GM18858 (cell line): ENCODE measurements at regions not wholly inside any gene's neighbourhood (a gene's known extent, or its start where the extent isn't known, plus 50 kb on each side); places are given as distances from the start of the nearest gene placed in this dataset.
"Not testable (repeated sequence)": the region's sequence is repeated elsewhere in the genome, so short reads cannot be mapped to it uniquely, and the experiment has no call there.

Experiments used
- ATAC-seq: cut with Tn5 transposase; IDR thresholded peaks from one replicate; pipeline ENCODE4 v1.9.1; 2021; ENCODE audit not compliant: unreplicated experiment

DNA sequence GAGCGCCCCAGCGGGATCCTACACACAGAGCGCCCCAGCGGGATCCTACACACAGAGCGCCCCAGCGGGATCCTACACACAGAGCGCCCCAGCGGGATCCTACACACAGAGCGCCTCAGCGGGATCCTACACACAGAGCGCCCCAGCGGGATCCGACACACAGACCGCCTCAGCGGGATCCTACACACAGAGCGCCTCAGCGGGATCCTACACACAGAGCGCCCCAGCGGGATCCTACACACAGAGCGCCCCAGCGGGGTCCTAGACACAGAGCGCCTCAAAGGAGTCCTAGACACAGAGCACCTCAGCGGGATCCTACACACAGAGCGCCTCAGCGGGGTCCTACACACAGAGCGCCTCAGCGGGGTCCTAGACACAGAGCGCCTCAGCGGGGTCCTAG lies 1352.7 kb downstream of the GATA3 start:
- ATAC-seq: not testable (repeated sequence)

DNA sequence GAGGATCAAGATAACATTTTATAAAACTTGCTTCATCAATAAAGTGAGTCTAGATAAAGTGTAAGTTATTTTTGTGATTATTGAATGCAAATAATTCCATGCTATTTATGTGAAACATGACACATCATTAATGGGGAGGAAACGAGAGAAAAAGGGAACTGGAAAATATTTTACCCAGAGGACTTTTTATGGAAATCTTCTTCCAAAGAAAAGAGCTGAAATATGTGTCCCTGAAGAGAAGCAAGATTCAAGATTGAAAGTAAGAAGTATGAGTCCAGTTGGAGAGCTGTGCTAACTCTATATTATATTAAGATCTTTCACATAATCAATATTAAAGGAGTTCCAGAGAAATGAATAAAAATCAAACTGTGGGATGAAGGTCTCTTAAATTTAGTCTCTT lies 1361.8 kb downstream of the GATA3 start:
- ATAC-seq: no peak

DNA sequence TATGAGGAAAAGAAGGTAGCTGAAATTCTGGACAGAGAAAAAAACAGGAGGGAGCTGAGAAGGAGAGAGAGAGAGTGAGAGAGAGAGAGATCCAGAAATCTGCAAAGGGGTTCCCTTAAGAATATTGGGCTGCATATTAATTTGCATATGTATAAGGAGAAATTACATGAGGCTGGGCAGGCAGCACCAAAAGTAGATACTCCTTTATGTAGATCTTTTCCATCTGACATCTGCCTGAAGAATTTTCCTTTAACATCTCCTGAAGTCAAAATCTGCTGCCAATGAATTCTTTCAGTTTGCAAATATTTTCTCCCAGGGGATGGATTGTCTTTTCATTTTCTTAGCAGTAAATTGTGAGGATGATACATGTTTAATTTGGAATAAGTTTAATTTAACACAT lies 1365.3 kb downstream of the GATA3 start:
- ATAC-seq: no peak

- no peak for ATAC-seq
These were observed 1372.7 kb downstream of the GATA3 start for GRCh38 chr10:9427209-9427608.

GRCh38 chr10:9437131-9437530 lies 1382.6 kb downstream of the GATA3 start:
- no peak for ATAC-seq

GRCh38 chr10:9443758-9444157 lies 1389.3 kb downstream of the GATA3 start:
- ATAC-seq: no peak

- ATAC-seq: no peak
These were observed 1395.0 kb downstream of the GATA3 start for GRCh38 chr10:9449530-9449929.

DNA sequence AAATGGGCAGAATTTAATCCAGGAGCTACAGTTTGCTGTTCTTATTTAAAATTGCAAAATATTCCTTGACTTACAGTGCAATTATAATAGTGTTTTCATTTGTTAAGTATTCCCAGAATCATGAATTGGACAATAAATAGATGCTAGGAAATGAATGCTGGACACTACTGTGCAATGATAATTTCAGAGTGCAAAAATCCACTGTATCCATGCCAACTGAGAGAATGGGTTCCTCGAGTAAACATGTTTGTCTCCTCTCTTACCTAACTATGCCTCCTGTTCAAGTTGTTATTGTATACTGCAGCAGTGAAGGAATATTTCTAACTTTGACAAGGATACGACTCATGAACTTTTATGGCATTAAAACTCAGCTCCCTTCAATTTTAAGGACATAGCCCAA lies 1396.3 kb downstream of the GATA3 start:
- ATAC-seq: no peak

DNA sequence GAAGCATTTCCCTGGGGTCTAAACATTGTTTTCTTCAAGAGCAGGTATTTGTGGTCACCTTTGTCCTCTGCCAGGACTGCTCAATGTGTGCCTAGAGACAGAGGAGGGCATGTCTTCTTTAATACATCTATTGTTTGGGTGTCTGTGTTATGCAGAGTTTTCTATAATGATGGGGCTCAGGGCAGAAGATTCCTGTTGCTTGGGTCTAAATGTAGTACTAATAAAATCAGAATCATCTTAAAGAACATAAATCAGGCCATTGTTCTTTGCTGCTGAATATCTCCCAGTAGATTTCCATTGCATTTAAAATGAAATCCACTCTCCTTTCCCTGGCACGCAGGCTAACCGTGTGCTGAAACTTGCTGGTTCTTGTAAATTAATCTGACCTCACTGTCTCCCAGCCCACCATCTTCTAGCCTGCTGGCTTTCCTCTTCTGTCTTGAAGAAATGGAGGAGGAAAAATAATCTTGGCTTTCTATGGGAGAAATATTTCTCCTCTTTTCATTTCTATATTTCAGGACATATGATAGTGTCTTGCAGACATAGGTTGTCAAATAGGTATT lies 1396.8 kb downstream of the GATA3 start:
- no peak for ATAC-seq

- no peak for ATAC-seq
These were observed 1397.6 kb downstream of the GATA3 start for GRCh38 chr10:9452056-9452455.

DNA sequence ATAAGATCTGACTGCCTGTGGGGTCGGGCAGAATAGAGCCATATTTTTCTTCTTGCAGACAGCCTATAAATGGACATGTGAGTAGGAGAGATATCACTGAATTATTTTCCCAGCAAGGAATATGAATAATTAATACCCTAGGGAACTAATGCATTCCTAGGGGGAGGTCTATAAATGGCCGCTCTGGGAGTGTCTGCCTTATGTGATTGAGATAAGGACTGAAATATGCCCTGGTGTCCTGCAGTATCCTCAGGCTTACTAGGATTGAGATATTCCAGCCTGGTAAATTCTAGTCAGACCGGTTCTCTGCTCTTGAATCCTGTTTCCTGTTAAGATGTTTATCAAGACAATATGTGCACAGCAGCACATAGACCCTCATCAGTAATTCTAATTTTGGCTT lies 1399.4 kb downstream of the GATA3 start:
- not testable (repeated sequence) for ATAC-seq

GRCh38 chr10:9469663-9470205 lies 1415.2 kb downstream of the GATA3 start:
- no peak for ATAC-seq

DNA sequence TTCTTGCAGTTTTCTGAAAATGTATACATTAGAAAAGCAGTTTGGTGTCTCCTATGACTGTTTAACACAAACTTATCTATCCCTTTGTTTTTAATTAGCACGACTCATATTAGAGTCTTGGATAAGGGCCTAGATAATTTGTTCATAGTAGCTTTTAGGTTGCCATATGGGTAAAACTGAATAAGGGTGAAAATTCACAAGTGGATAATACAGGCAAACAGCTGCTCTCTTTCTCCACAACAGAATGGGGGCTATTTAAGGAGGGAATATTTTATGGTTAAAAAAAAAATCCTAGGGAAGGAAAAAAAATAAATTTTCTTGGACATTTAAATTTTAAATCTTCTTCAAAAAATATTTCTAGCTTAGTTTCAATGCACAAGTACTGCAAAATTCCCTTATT lies 1416.1 kb downstream of the GATA3 start:
- ATAC-seq: no peak

DNA sequence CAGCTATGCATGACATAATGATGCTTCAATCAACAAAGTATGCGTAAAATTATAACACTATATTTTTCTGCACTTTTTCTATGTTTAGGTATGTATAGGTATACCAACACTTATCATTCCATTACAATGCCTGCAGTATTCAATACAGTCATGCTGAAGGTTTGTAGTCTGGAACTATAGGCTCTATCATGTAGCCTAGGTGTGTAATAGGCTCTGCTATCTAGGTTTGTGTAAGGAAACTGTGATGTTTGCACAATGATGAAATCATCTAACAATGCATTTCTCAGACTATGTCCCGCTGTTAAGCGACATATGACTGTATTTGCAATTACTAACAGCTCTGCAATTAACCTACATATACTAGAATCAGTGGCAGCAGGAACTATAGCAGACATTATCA lies 1447.5 kb downstream of the GATA3 start:
- ATAC-seq: no peak

GRCh38 chr10:9504227-9504626 lies 1449.7 kb downstream of the GATA3 start:
- no peak for ATAC-seq

DNA sequence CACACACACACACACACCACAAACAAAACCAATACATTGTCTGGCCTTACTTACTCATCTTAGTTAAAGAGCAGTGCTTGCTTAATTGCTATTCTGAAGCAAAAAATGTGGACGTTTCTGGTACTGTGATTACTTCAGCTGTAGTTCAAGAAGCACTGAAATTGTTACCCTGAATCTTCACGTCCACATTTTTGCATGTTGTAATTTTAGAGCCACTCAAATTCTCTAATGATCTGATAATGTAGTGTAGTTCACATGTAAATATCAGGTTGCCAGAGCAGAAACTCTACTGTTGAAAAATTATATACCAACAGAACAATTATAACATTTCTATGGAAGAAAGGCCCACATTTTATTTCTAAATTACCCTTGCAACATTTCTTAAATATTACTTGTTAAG lies 1451.1 kb downstream of the GATA3 start:
- no peak for ATAC-seq

GRCh38 chr10:9508606-9509005 lies 1454.1 kb downstream of the GATA3 start:
- ATAC-seq: no peak

- ATAC-seq: no peak
These were observed 1456.1 kb downstream of the GATA3 start for GRCh38 chr10:9510626-9511025.

- ATAC-seq: no peak
These were observed 1461.4 kb downstream of the GATA3 start for GRCh38 chr10:9515922-9516321.

DNA sequence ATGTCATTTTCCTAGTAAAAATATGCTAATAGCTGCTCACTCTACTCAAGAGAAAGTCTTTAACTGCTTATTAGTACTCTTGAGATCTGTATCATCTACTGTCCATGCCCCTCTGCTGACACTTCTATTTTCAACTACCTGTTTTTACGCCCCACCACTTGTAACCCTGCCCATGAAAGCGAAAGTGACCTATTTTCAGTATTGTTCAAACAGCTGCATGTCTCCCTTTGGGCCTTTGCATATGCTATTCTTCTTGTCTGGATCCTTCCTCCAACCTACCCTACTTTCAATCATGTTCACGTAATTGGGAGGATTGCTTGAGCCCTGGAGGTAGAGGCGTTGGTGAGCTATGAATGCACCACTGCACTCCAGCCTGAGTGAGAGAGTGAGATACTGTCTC lies 1481.3 kb downstream of the GATA3 start:
- ATAC-seq: peak; percentile 71

DNA sequence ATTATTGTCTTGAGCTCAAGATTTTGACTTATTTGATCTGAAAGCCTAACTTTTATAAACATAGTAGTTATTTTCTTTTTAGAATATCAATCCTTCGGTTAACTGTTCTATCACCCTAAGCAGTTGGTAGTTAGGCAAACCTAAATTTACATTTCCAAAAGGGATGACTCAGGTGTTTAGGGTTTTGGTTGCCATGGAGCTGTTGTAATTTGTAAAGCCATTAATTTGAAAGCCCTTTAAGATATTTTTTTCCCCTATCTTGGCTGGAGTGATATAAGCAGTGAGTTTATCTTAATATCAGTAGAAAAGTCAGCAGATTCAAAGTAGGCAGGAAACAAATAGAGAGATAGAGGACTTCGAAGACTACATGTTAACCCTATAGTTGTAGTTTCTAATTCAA lies 1472.6 kb upstream of the CELF2 start:
- no peak for ATAC-seq

DNA sequence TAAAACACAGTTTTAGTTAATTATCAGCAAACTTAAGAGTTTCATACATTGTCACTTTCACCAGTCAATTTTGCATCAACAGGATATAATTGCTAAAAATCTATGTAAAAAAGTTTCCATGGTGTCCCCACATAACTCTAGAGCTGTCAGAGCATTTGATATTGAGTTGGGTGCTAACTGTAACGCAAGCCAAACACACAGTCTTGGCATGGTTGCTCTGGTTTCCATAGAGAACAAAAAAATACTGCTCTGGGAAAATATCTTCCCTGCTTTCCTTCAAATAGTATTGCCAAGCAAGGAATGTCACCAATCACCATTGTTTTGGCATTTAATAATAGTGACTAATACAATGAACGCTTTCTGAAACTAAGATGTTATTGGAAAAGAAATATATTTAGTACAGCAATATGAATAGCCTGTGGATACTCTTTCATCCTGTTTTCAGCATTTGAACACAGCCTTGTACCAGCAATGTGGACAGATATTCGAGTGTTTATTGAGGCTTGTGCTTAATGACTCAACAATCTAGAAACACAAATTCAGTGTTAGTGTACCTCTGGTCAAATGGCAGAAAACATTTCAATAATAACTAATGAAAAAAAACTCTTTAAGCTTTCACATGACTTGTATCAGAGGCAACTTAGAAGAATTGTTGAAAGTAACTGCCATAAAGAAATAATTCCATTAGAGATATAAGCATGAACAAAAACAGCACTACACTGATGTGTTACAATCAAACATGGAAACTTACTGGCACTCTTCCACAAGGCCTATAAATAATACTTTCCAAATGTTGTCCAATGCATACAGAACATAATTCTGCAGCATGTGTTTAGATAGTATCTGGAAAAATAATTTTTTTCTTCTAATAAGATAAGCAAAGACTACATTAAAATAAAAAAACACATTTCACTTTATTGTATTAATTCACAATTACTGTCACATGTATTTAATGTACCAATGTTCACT lies 1469.5 kb upstream of the CELF2 start:
- ATAC-seq: no peak
